Colonic mucosa (tissue), 4 donors: ENCODE measurements at regions not wholly inside any gene's neighbourhood (a gene's known extent, or its start where the extent isn't known, plus 50 kb on each side); places are given as distances from the start of the nearest gene placed in this dataset.
"Not testable (repeated sequence)": the region's sequence is repeated elsewhere in the genome, so short reads cannot be mapped to it uniquely, and the experiment has no call there.

ENCODE experiments used
- DNase-seq: peaks from one replicate; pipeline ENCODE4 v3.0.0-alpha.2; 2020
- H3K27ac ChIP-seq: fragments of 200-600 bp; one replicate; pipeline ENCODE4 v1.8.0; 2021
- H3K27me3 ChIP-seq: fragments of 200-600 bp; one replicate; pipeline ENCODE4 v1.8.0; 2021
- H3K36me3 ChIP-seq: fragments of 200-600 bp; one replicate; pipeline ENCODE4 v1.8.0; 2021
- H3K4me1 ChIP-seq: fragments of 200-600 bp; one replicate; pipeline ENCODE4 v1.8.0; 2021; ENCODE audit warnings: mild to moderate bottlenecking
- H3K4me3 ChIP-seq: fragments of 200-600 bp; one replicate; pipeline ENCODE4 v1.8.0; 2021
- H3K9ac ChIP-seq, 2 donors: one replicate each; pipeline ENCODE4 v1.7.0; 2013; ENCODE audit warnings: control low read depth in 2 of 2, low read depth in 2 of 2, low read length in 2 of 2
- H3K9me3 ChIP-seq: fragments of 200-600 bp; one replicate; pipeline ENCODE4 v1.8.0; 2021
- intact Hi-C: fragments of 100-400 bp; cut with DNase I; formaldehyde crosslinking; loops from one replicate; pipeline ENCODE4 v1.14.1; 2022
- TF ChIP-seq, protein P1 (sequence below): fragments of 200-600 bp; IDR thresholded peaks from one replicate; pipeline ENCODE4 v1.8.0; 2022; ENCODE audit warnings: antibody characterized with exemption, mild to moderate bottlenecking
- donor health status: healthy.
- donor health status: DM: no; HTN: no; CAD: no.
- donor health status: DM: no; HTN: no; CAD: no.

DNA sequence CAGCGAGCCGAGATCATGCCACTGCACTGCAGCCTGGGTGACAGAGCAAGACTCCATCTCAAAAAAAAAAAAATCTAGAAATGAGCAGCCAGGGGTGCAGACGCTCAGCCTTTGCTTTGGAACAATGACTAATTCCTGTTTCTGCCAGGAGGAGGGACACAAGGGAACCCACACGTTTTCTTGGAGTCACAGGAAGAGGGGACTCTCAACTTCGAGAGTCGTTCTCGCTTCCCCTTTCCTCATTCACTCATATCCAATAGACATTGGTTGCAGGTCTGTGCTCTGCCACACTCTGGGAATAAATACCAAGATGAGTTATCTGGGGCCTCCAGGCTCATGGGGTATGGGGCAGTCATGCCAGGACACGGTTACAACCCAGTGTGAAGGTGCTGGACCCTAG is 91.5 kb upstream of the RREB1 start:
- no peak for DNase-seq
- Histone ChIP-seq H3K27ac (no peak overlapping the region), H3K27me3 (no peaks in the 10 kb centered on the region), H3K4me3 (no peak overlapping the region), H3K4me1 (no peaks in the 10 kb centered on the region), H3K9ac (no peak overlapping the region), H3K36me3 (no peaks in the 10 kb centered on the region), H3K9me3 (no peaks in the 10 kb centered on the region)
- TF ChIP-seq, protein P1, sequence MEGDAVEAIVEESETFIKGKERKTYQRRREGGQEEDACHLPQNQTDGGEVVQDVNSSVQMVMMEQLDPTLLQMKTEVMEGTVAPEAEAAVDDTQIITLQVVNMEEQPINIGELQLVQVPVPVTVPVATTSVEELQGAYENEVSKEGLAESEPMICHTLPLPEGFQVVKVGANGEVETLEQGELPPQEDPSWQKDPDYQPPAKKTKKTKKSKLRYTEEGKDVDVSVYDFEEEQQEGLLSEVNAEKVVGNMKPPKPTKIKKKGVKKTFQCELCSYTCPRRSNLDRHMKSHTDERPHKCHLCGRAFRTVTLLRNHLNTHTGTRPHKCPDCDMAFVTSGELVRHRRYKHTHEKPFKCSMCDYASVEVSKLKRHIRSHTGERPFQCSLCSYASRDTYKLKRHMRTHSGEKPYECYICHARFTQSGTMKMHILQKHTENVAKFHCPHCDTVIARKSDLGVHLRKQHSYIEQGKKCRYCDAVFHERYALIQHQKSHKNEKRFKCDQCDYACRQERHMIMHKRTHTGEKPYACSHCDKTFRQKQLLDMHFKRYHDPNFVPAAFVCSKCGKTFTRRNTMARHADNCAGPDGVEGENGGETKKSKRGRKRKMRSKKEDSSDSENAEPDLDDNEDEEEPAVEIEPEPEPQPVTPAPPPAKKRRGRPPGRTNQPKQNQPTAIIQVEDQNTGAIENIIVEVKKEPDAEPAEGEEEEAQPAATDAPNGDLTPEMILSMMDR, result no peak
- intact Hi-C loops, result no loop called here

DNA sequence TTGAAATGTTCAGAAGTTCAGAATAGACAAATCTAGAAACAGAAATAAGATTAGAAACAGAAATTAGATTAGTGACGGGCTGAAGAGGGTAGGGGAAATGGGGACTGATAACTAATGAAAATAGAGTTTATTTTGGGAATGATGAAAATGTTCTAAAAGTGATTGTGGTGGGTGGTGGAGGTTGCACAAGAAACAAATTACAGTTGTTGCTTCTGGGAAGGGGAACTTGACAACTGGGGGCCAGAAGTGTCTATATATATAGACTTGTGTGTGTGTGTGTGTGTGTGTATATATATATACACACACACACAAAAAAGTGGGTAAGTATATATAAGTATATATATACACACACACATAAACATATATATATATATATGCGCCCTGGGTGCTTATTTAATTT is 86.5 kb upstream of the RREB1 start:
- Histone ChIP-seq H3K36me3 (no peaks in the 10 kb centered on the region), H3K9me3 (no peaks in the 10 kb centered on the region), H3K9ac (no peak overlapping the region), H3K27ac (no peak overlapping the region), H3K27me3 (no peaks in the 10 kb centered on the region), H3K4me1 (no peaks in the 10 kb centered on the region), H3K4me3 (no peak overlapping the region)
- intact Hi-C loops, result no loop called here
- DNase-seq, result no peak
- TF ChIP-seq, protein P1, result no peak

DNA sequence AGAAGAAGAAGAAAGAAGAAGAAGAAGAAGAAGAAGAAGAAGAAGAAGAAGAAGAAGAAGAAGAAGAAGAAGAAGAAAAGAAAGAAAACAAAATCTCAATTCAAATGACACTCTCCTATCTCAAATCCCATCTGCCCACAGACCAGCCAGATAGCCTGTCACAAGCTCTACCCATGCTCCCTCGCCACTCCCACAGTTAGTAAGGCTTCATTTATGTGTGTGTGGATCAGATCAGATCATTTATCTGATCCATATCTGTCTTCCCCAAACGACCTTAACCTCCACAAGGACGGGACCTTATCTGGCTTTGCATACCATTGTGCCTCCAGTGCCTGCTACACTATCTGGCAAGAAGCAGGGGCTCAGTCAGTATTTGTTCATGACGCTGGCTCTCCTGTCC is 81.9 kb upstream of the RREB1 start:
- H3K4me3 ChIP-seq, result no peak overlapping the region
- TF ChIP-seq, protein P1, result no peak
- intact Hi-C loops, result no loop called here
- no peaks in the 10 kb centered on the region for H3K27me3 ChIP-seq
- no peaks in the 10 kb centered on the region for H3K36me3 ChIP-seq
- H3K9me3 ChIP-seq, result no peaks in the 10 kb centered on the region
- H3K4me1 ChIP-seq, result no peaks in the 10 kb centered on the region
- no peak for DNase-seq
- no peak overlapping the region for H3K27ac ChIP-seq
- H3K9ac ChIP-seq, result no peak overlapping the region

DNA sequence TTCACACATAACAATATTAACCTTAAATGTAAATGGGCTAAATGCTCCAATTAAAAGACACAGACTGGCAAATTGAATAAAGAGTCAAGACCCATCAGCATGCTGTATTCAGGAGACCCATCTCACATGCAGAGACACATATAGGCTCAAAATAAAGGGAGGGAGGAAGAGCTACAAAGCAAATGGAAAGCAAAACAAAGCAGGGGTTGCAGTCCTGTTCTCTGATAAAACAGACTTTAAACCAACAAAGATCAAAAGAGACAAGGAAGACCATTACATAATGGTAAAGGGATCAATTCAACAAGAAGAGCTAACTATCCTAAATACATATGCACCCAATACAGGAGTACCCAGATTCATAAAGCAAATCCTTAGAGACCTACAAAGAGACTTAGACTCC is 78.8 kb upstream of the RREB1 start:
- not testable (repeated sequence) for H3K9me3 ChIP-seq, H3K4me1 ChIP-seq

DNA sequence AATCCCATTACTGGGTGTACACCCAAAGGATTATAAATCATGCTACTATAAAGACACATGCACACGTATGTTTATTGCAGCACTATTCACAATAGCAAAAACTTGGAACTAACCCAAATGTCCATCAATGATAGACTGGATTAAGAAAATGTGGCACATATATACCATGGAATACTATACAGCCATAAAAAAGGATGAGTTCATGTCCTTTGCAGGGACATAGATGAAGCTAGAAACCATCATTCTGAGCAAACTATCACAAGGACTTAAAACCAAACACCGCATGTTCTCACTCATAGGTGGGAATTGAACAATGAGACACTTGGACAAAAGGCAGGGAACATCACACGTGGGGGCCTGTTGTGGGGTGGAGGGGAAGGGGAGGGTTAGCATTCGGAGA is 76.8 kb upstream of the RREB1 start:
- H3K27ac ChIP-seq, H3K9me3 ChIP-seq, H3K4me3 ChIP-seq, H3K9ac ChIP-seq, H3K4me1 ChIP-seq, DNase-seq, H3K27me3 ChIP-seq, intact Hi-C loops, H3K36me3 ChIP-seq: not testable (repeated sequence)

More for the DNA sequence above, 78.8 kb upstream of the RREB1 start:
- intact Hi-C loops, H3K36me3 ChIP-seq, H3K27me3 ChIP-seq, DNase-seq, H3K27ac ChIP-seq, H3K4me3 ChIP-seq, H3K9ac ChIP-seq: not testable (repeated sequence)

DNA sequence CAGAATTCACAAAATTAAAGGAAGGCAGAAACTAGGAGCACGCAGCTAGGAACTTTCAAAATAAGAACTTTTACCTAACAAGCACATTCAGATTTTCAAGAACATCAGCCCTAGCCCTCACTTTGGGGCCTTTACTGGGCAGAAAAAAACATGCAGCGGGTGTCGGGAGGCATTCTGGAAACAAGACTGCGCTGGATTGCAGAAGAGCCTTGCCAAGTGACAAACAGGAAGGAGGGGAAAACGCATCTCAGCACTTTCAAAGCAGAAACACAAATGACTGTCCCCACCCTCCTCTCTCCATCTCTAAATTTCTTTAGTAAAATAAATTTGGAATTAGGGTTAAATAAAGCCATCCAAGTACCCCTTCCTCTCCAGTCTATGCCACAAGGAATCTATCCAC is 74.6 kb upstream of the RREB1 start:
- no peak overlapping the region for H3K9ac ChIP-seq
- H3K27me3 ChIP-seq, result no peaks in the 10 kb centered on the region
- no peak overlapping the region for H3K27ac ChIP-seq
- no peaks in the 10 kb centered on the region for H3K36me3 ChIP-seq
- H3K9me3 ChIP-seq, result no peaks in the 10 kb centered on the region
- H3K4me1 ChIP-seq, result no peaks in the 10 kb centered on the region
- intact Hi-C loops, result no loop called here
- H3K4me3 ChIP-seq, result no peak overlapping the region
- TF ChIP-seq, protein P1, result no peak
- DNase-seq, result no peak

DNA sequence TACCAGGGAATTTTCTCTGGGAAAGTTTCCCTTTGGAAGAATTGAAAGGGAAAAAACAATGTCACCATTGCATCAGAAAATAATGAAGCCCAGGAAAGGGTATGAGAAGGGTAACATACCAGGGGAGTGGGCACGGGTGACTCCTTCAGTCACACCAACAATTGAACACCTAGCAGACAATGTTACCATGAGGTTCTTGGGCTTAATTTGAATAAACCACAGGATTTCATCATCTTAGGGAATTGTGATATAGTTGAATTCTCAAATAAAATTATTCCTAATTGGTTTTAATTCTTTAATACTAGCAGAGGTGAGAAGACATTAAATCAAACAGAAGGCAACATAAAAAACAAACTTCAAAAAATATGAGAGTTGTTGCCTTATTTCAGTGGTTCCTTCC is 73.7 kb upstream of the RREB1 start:
- Histone ChIP-seq H3K27me3 (no peaks in the 10 kb centered on the region), H3K36me3 (no peaks in the 10 kb centered on the region), H3K4me1 (no peaks in the 10 kb centered on the region), H3K4me3 (no peak overlapping the region), H3K9me3 (no peaks in the 10 kb centered on the region), H3K27ac (no peak overlapping the region), H3K9ac (no peak overlapping the region)
- intact Hi-C loops, result no loop called here
- TF ChIP-seq, protein P1, result no peak
- DNase-seq, result no peak
